Neural cell (in vitro differentiated cells): ENCODE measurements at regions not wholly inside any gene's neighbourhood (a gene's known extent, or its start where the extent isn't known, plus 50 kb on each side); places are given as distances from the start of the nearest gene placed in this dataset.

Experiments used
- CTCF ChIP-seq: fragments of 450-650 bp; IDR thresholded peaks from 2 replicates; pipeline ENCODE4 v1.5.1; 2014; ENCODE audit warnings: antibody characterized with exemption, mild to moderate bottlenecking, moderate library complexity; ENCODE audit not compliant: poor library complexity, severe bottlenecking
- EP300 ChIP-seq: fragments of 450-650 bp; conservative IDR thresholded peaks from 2 replicates; pipeline ENCODE4 v1.6.1; 2014; ENCODE audit warnings: antibody characterized with exemption, mild to moderate bottlenecking, moderate library complexity; ENCODE audit not compliant: poor library complexity, severe bottlenecking
- EZH2 ChIP-seq: fragments of 200-600, 300-800 bp; shearing (Covaris generic), sonication (generic); IDR thresholded peaks from 2 replicates; pipeline ENCODE4 v1.6.1; 2014; ENCODE audit warnings: antibody characterized with exemption, low read length, borderline replicate concordance, mild to moderate bottlenecking; ENCODE audit not compliant: insufficient read depth, poor library complexity, severe bottlenecking
- MXI1 ChIP-seq: fragments of 450-650 bp; conservative IDR thresholded peaks from 2 replicates; pipeline ENCODE4 v1.6.1; 2014; ENCODE audit warnings: antibody characterized with exemption, mild to moderate bottlenecking; ENCODE audit not compliant: poor library complexity, severe bottlenecking
- POLR2AphosphoS5 ChIP-seq: IDR thresholded peaks from 2 replicates; pipeline ENCODE4 v1.6.1; 2012
- RAD21 ChIP-seq: fragments of 450-650 bp; conservative IDR thresholded peaks from 2 replicates; pipeline ENCODE4 v1.6.1; 2014; ENCODE audit warnings: antibody characterized with exemption, mild to moderate bottlenecking, moderate library complexity
- REST ChIP-seq: IDR thresholded peaks from 2 replicates; pipeline ENCODE4 v1.6.1; 2012; ENCODE audit warnings: borderline replicate concordance
- SMC3 ChIP-seq: fragments of 450-650 bp; conservative IDR thresholded peaks from 2 replicates; pipeline ENCODE4 v1.6.1; 2014; ENCODE audit warnings: antibody characterized with exemption, mild to moderate bottlenecking, moderate library complexity; ENCODE audit not compliant: poor library complexity
- TAF1 ChIP-seq: IDR thresholded peaks from 2 replicates; pipeline ENCODE4 v1.6.1; 2012; ENCODE audit warnings: low read depth

GRCh38 chr16:55255733-55256282 is 68.2 kb upstream of the IRX6 start:
- TF ChIP-seq CTCF (no peak), TAF1 (no peak), RAD21 (no peak), POLR2AphosphoS5 (no peak), EZH2 (no peak), REST (no peak), EP300 (no peak), MXI1 (no peak), SMC3 (no peak)
